ENCODE measurements at regions not wholly inside any gene's neighbourhood (a gene's known extent, or its start where the extent isn't known, plus 50 kb on each side); places are given as distances from the start of the nearest gene placed in this dataset.

DNA sequence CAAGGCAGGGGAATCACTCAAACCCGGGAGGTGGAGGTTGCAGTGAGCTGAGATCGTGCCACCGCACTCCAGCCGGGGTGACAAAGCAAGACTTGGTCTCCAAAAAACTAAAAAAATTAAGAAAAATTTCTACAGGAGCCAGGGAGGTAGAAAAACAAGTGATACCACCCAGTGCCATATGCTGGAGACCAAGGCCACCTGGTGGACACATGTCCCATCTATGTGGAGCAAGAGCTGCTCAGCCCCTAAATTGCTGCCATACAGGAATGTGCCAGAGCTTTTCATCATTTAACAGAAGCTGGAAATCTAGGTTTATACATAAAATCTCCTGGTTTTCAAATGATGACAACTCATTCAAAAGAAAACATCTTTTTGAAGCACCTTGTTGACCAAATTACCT lies 61.4 kb upstream of the ELK3 start:
- Histone ChIP-seq H3K9me2 (ENCODE audit: insufficient read depth, low read length) (no peaks in the 10 kb centered on the region), H3K27ac (ENCODE audit: low read depth, low read length, poor library complexity, severe bottlenecking) (no peak overlapping the region), H3K79me2 (ENCODE audit: insufficient read depth, low read depth, low read length) (no peaks in the 10 kb centered on the region), H4K20me1 (ENCODE audit: insufficient read depth, low read length) (no peaks in the 10 kb centered on the region), H2AFZ (ENCODE audit: low read length) (no peak overlapping the region), H3K4me2 (ENCODE audit: low read length) (no peak overlapping the region), H3K4me3 (ENCODE audit: low read depth, low read length, poor library complexity, severe bottlenecking) (no peak overlapping the region), H3K36me3 (ENCODE audit: insufficient read depth, low read length) (no peaks in the 10 kb centered on the region), H3K4me1 (ENCODE audit: insufficient read depth, low read length, poor library complexity, severe bottlenecking) (no peaks in the 10 kb centered on the region), H3K9me3 (ENCODE audit: low read length) (no peaks in the 10 kb centered on the region)
- intact Hi-C loops (cut with micrococcal nuclease; ENCODE audit: unreplicated experiment), result loop anchor here (2.0 to 5.0 kb wide), 2 partner anchors 70 to 84 kb away; no protein-coding TSS in a partner anchor
- BruUV-seq (replicated peaks), result no TSS peak
- CTCF ChIA-PET (ENCODE audit: unreplicated experiment), result no interaction called here
- TF ChIP-seq, protein P1, sequence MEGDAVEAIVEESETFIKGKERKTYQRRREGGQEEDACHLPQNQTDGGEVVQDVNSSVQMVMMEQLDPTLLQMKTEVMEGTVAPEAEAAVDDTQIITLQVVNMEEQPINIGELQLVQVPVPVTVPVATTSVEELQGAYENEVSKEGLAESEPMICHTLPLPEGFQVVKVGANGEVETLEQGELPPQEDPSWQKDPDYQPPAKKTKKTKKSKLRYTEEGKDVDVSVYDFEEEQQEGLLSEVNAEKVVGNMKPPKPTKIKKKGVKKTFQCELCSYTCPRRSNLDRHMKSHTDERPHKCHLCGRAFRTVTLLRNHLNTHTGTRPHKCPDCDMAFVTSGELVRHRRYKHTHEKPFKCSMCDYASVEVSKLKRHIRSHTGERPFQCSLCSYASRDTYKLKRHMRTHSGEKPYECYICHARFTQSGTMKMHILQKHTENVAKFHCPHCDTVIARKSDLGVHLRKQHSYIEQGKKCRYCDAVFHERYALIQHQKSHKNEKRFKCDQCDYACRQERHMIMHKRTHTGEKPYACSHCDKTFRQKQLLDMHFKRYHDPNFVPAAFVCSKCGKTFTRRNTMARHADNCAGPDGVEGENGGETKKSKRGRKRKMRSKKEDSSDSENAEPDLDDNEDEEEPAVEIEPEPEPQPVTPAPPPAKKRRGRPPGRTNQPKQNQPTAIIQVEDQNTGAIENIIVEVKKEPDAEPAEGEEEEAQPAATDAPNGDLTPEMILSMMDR (conservative IDR thresholded peaks at IDR 0.05; ENCODE audit: low read length), result peak; percentile 34; the same call in 1 of the 2 replicates
- TF ChIP-seq EZH2phosphoT487 (IDR thresholded peaks at IDR 0.05; ENCODE audit: borderline replicate concordance, low read depth, low read length), result no peak
- DNase-seq (ENCODE audit: low spot score), result no peak
- POLR2A ChIA-PET, result interaction anchor here (0.7 to 0.9 kb wide), 3 partner anchors 13 to 334 kb away, joined by 4 to 9 read pairs (median 4); no protein-coding TSS in a partner anchor

DNA sequence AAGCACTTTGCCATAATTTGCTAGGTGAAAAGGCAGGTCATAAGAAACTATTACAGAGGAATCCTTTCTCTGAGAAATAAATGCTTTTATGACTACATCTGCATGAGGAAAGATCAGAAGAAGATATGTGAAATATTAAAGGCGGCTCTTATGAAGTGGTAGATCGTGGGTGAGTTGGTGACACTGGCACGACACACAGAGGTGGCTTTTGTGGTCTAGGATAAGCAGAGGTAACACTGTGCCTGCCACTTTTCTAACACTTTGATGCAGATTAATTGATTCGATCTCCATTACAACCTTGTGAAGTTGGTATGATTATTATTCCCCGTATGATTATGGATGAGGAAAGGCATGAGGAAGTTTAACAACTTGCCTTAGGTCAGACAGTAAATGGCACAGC lies 60.0 kb upstream of the ELK3 start:
- Histone ChIP-seq H3K79me2 (ENCODE audit: insufficient read depth, low read depth, low read length) (no peaks in the 10 kb centered on the region), H3K9me2 (ENCODE audit: insufficient read depth, low read length) (no peaks in the 10 kb centered on the region), H3K4me1 (ENCODE audit: insufficient read depth, low read length, poor library complexity, severe bottlenecking) (no peaks in the 10 kb centered on the region), H3K4me3 (ENCODE audit: low read depth, low read length, poor library complexity, severe bottlenecking) (no peak overlapping the region), H3K36me3 (ENCODE audit: insufficient read depth, low read length) (no peaks in the 10 kb centered on the region), H3K4me2 (ENCODE audit: low read length) (no peak overlapping the region), H3K9me3 (ENCODE audit: low read length) (no peaks in the 10 kb centered on the region), H3K27ac (ENCODE audit: low read depth, low read length, poor library complexity, severe bottlenecking) (no peak overlapping the region), H4K20me1 (ENCODE audit: insufficient read depth, low read length) (no peaks in the 10 kb centered on the region), H2AFZ (ENCODE audit: low read length) (no peak overlapping the region)
- CTCF ChIA-PET (ENCODE audit: unreplicated experiment), result no interaction called here
- intact Hi-C loops (cut with micrococcal nuclease; ENCODE audit: unreplicated experiment), result loop anchor here (5.0 kb wide), 1 partner anchor 83 kb away; no protein-coding TSS in a partner anchor
- POLR2A ChIA-PET, result interaction anchor here (0.7 kb wide), 1 partner anchor 21 kb away, joined by 3 read pairs; no protein-coding TSS in a partner anchor
- no peak for DNase-seq (ENCODE audit: low spot score)
- no TSS peak for BruUV-seq (replicated peaks)
- TF ChIP-seq, protein P1 (conservative IDR thresholded peaks at IDR 0.05; ENCODE audit: low read length), result no peak
- no peak for TF ChIP-seq EZH2phosphoT487 (IDR thresholded peaks at IDR 0.05; ENCODE audit: borderline replicate concordance, low read depth, low read length)

DNA sequence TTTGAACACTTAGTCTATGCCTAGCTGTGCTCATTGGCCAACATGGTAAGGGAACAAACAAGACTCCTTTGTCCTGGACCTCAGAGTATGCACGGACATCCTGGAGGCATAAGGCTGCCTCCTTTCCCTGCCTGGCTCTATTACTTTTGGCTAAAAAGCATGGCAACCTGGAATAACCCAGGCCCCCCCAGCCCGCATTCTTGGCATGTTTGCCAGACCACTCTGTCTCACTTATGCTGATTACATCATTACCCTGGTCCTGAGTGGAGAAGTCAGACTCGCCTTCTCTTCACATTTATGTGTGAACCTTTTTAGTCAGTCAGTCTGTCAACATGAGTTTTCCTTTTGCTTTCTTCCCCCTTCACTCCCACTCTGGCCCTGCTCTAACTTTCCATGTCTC lies 58.0 kb upstream of the ELK3 start:
- Histone ChIP-seq H3K79me2 (ENCODE audit: insufficient read depth, low read depth, low read length) (no peaks in the 10 kb centered on the region), H3K27ac (ENCODE audit: low read depth, low read length, poor library complexity, severe bottlenecking) (no peak overlapping the region), H2AFZ (ENCODE audit: low read length) (no peak overlapping the region), H3K4me1 (ENCODE audit: insufficient read depth, low read length, poor library complexity, severe bottlenecking) (no peaks in the 10 kb centered on the region), H4K20me1 (ENCODE audit: insufficient read depth, low read length) (no peaks in the 10 kb centered on the region), H3K9me3 (ENCODE audit: low read length) (no peaks in the 10 kb centered on the region), H3K36me3 (ENCODE audit: insufficient read depth, low read length) (no peaks in the 10 kb centered on the region), H3K4me3 (ENCODE audit: low read depth, low read length, poor library complexity, severe bottlenecking) (no peak overlapping the region), H3K4me2 (ENCODE audit: low read length) (no peak overlapping the region), H3K9me2 (ENCODE audit: insufficient read depth, low read length) (no peaks in the 10 kb centered on the region)
- no peak for TF ChIP-seq EZH2phosphoT487 (IDR thresholded peaks at IDR 0.05; ENCODE audit: borderline replicate concordance, low read depth, low read length)
- TF ChIP-seq, protein P1 (conservative IDR thresholded peaks at IDR 0.05; ENCODE audit: low read length), result no peak
- POLR2A ChIA-PET, result interaction anchor here (1.0 to 1.1 kb wide), 2 partner anchors 9 to 17 kb away, joined by 3 read pairs; no protein-coding TSS in a partner anchor
- no TSS peak for BruUV-seq (replicated peaks)
- CTCF ChIA-PET (ENCODE audit: unreplicated experiment), result no interaction called here
- no peak for DNase-seq (ENCODE audit: low spot score)
- intact Hi-C loops (cut with micrococcal nuclease; ENCODE audit: unreplicated experiment), result no loop called here

All from OCI-LY7 (cell line).